Epithelial cell of prostate (primary cell): ENCODE measurements at regions not wholly inside any gene's neighbourhood (a gene's known extent, or its start where the extent isn't known, plus 50 kb on each side); places are given as distances from the start of the nearest gene placed in this dataset.

Experiments used
- DNase-seq: peaks from one replicate; pipeline ENCODE4 v3.0.0-alpha.2; 2011; ENCODE audit warnings: low read depth, low spot score
- H3K27ac ChIP-seq: fragments of 450-650 bp; 2 replicates; pipeline ENCODE4 v1.5.1; 2017; ENCODE audit warnings: mild to moderate bottlenecking

- H3K27ac ChIP-seq, result no peak overlapping the region
- DNase-seq, result no peak
Observed at GRCh38 chr4:147303174-147303872, 177.6 kb upstream of the EDNRA start.

- H3K27ac ChIP-seq, result no peak overlapping the region
- DNase-seq, result no peak
Observed at GRCh38 chr4:147303873-147304229, 177.0 kb upstream of the EDNRA start.

GRCh38 chr4:147307896-147308674, 172.8 kb upstream of the EDNRA start:
- peak overlapping the region; percentile 17 for H3K27ac ChIP-seq
- no peak for DNase-seq

- no peak overlapping the region for H3K27ac ChIP-seq
- no peak for DNase-seq
Observed at GRCh38 chr4:147309434-147309833, 171.5 kb upstream of the EDNRA start.

- H3K27ac ChIP-seq, result no peak overlapping the region
- DNase-seq, result no peak
Observed at GRCh38 chr4:147310312-147310711, 170.6 kb upstream of the EDNRA start.

- DNase-seq, result no peak
- H3K27ac ChIP-seq, result no peak overlapping the region
Observed at GRCh38 chr4:147311956-147312355, 168.9 kb upstream of the EDNRA start.

- DNase-seq, result no peak
- no peak overlapping the region for H3K27ac ChIP-seq
Observed at GRCh38 chr4:147312376-147313046, 168.4 kb upstream of the EDNRA start.

- H3K27ac ChIP-seq, result no peak overlapping the region
- DNase-seq, result no peak
Observed at GRCh38 chr4:147313108-147313507, 167.8 kb upstream of the EDNRA start.

- DNase-seq, result no peak
Observed at GRCh38 chr4:147318586-147318985, 162.3 kb upstream of the EDNRA start.

GRCh38 chr4:147325571-147325981, 155.3 kb upstream of the EDNRA start:
- no peak for DNase-seq
- no peak overlapping the region for H3K27ac ChIP-seq

More at GRCh38 chr4:147318586-147318985, 162.3 kb upstream of the EDNRA start:
- H3K27ac ChIP-seq, result no peak overlapping the region

GRCh38 chr4:147326591-147326990, 154.3 kb upstream of the EDNRA start:
- no peak for DNase-seq
- H3K27ac ChIP-seq, result no peak overlapping the region

- no peak for DNase-seq
- H3K27ac ChIP-seq, result no peak overlapping the region
Observed at GRCh38 chr4:147327322-147327721, 153.6 kb upstream of the EDNRA start.

GRCh38 chr4:147328189-147328588, 152.7 kb upstream of the EDNRA start:
- DNase-seq, result no peak

GRCh38 chr4:147328756-147329446, 152.0 kb upstream of the EDNRA start:
- no peak overlapping the region for H3K27ac ChIP-seq
- no peak for DNase-seq

More at GRCh38 chr4:147328189-147328588, 152.7 kb upstream of the EDNRA start:
- no peak overlapping the region for H3K27ac ChIP-seq

GRCh38 chr4:147332091-147332490, 148.8 kb upstream of the EDNRA start:
- no peak overlapping the region for H3K27ac ChIP-seq
- no peak for DNase-seq

GRCh38 chr4:147334478-147334877, 146.4 kb upstream of the EDNRA start:
- H3K27ac ChIP-seq, result no peak overlapping the region
- DNase-seq, result no peak

GRCh38 chr4:147335183-147335582, 145.7 kb upstream of the EDNRA start:
- no peak for DNase-seq
- no peak overlapping the region for H3K27ac ChIP-seq

- DNase-seq, result no peak
- H3K27ac ChIP-seq, result no peak overlapping the region
Observed at GRCh38 chr4:147336252-147336651, 144.6 kb upstream of the EDNRA start.

GRCh38 chr4:147339100-147339499, 141.8 kb upstream of the EDNRA start:
- no peak for DNase-seq
- no peak overlapping the region for H3K27ac ChIP-seq

GRCh38 chr4:147340111-147340510, 140.8 kb upstream of the EDNRA start:
- no peak overlapping the region for H3K27ac ChIP-seq
- peak; percentile 26 for DNase-seq
